ENCODE measurements at regions not wholly inside any gene's neighbourhood (a gene's known extent, or its start where the extent isn't known, plus 50 kb on each side); places are given as distances from the start of the nearest gene placed in this dataset.

DNA sequence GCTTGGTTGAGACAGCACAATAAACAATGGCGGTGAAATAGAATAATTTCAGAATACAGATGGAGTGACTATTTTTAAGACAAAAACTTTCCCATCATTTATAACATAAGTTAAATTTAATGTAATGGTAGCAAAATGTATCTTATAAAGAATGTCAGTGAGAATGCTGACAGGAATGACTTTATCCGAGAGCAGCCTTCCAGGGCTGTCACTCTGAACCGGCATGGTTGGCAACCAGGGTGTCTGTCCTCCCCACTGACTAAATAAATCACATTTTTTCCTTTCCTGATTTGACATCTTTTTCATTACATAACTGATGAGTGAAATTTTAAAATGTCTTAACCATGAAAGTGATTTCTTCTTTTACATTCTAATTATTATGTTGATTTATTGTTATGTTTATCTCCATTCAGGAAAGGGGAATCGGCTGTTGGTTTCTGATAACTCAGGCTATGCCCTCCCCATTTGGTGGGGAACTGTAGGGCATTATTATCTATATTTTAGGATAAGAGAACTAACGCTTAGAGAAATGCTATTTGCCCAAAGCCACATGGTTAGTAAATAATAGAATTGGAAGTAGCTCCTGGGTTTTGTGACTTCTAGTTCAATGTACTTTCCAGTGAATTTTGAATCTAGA lies 109.2 kb upstream of the OGFRL1 start (continued):
- TF ChIP-seq, protein P1, sequence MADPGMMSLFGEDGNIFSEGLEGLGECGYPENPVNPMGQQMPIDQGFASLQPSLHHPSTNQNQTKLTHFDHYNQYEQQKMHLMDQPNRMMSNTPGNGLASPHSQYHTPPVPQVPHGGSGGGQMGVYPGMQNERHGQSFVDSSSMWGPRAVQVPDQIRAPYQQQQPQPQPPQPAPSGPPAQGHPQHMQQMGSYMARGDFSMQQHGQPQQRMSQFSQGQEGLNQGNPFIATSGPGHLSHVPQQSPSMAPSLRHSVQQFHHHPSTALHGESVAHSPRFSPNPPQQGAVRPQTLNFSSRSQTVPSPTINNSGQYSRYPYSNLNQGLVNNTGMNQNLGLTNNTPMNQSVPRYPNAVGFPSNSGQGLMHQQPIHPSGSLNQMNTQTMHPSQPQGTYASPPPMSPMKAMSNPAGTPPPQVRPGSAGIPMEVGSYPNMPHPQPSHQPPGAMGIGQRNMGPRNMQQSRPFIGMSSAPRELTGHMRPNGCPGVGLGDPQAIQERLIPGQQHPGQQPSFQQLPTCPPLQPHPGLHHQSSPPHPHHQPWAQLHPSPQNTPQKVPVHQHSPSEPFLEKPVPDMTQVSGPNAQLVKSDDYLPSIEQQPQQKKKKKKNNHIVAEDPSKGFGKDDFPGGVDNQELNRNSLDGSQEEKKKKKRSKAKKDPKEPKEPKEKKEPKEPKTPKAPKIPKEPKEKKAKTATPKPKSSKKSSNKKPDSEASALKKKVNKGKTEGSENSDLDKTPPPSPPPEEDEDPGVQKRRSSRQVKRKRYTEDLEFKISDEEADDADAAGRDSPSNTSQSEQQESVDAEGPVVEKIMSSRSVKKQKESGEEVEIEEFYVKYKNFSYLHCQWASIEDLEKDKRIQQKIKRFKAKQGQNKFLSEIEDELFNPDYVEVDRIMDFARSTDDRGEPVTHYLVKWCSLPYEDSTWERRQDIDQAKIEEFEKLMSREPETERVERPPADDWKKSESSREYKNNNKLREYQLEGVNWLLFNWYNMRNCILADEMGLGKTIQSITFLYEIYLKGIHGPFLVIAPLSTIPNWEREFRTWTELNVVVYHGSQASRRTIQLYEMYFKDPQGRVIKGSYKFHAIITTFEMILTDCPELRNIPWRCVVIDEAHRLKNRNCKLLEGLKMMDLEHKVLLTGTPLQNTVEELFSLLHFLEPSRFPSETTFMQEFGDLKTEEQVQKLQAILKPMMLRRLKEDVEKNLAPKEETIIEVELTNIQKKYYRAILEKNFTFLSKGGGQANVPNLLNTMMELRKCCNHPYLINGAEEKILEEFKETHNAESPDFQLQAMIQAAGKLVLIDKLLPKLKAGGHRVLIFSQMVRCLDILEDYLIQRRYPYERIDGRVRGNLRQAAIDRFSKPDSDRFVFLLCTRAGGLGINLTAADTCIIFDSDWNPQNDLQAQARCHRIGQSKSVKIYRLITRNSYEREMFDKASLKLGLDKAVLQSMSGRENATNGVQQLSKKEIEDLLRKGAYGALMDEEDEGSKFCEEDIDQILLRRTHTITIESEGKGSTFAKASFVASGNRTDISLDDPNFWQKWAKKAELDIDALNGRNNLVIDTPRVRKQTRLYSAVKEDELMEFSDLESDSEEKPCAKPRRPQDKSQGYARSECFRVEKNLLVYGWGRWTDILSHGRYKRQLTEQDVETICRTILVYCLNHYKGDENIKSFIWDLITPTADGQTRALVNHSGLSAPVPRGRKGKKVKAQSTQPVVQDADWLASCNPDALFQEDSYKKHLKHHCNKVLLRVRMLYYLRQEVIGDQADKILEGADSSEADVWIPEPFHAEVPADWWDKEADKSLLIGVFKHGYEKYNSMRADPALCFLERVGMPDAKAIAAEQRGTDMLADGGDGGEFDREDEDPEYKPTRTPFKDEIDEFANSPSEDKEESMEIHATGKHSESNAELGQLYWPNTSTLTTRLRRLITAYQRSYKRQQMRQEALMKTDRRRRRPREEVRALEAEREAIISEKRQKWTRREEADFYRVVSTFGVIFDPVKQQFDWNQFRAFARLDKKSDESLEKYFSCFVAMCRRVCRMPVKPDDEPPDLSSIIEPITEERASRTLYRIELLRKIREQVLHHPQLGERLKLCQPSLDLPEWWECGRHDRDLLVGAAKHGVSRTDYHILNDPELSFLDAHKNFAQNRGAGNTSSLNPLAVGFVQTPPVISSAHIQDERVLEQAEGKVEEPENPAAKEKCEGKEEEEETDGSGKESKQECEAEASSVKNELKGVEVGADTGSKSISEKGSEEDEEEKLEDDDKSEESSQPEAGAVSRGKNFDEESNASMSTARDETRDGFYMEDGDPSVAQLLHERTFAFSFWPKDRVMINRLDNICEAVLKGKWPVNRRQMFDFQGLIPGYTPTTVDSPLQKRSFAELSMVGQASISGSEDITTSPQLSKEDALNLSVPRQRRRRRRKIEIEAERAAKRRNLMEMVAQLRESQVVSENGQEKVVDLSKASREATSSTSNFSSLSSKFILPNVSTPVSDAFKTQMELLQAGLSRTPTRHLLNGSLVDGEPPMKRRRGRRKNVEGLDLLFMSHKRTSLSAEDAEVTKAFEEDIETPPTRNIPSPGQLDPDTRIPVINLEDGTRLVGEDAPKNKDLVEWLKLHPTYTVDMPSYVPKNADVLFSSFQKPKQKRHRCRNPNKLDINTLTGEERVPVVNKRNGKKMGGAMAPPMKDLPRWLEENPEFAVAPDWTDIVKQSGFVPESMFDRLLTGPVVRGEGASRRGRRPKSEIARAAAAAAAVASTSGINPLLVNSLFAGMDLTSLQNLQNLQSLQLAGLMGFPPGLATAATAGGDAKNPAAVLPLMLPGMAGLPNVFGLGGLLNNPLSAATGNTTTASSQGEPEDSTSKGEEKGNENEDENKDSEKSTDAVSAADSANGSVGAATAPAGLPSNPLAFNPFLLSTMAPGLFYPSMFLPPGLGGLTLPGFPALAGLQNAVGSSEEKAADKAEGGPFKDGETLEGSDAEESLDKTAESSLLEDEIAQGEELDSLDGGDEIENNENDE (IDR thresholded peaks at IDR 0.05; ENCODE audit: insufficient replicate concordance, low read length), result no peak
- TF ChIP-seq NANOG (IDR thresholded peaks at IDR 0.05; ENCODE audit: insufficient read depth, low read depth, low read length, poor library complexity, severe bottlenecking) (no peak), PHF8 (conservative IDR thresholded peaks at IDR 0.05; ENCODE audit: low read depth, low read length) (no peak), KDM4A (IDR thresholded peaks at IDR 0.05; ENCODE audit: low read depth, low read length, severe bottlenecking) (no peak), POLR2AphosphoS5 (IDR thresholded peaks at IDR 0.05; ENCODE audit: low read depth, low read length) (no peak), E2F6 (IDR thresholded peaks at IDR 0.05) (no peak), TEAD4 (IDR thresholded peaks at IDR 0.05; ENCODE audit: low read depth, low read length) (no peak), SIN3A (conservative IDR thresholded peaks at IDR 0.05 in 1 of 2, IDR thresholded peaks at IDR 0.05 in 1 of 2; ENCODE audit: low read depth in 1 of 2, low read length in 2 of 2) (no peak), EP300 (IDR thresholded peaks at IDR 0.05; ENCODE audit: borderline replicate concordance in 1 of 2, low read depth in 2 of 2, low read length in 2 of 2) (no peak), MAFK (IDR thresholded peaks at IDR 0.05; ENCODE audit: low read depth, low read length) (no peak)
